Mammary epithelial cell (primary cell): ENCODE measurements at regions not wholly inside any gene's neighbourhood (a gene's known extent, or its start where the extent isn't known, plus 50 kb on each side); places are given as distances from the start of the nearest gene placed in this dataset.

Experiments
- CTCF ChIP-seq, 2 donors: IDR thresholded peaks in 1 of 2; conservative IDR thresholded peaks in 1 of 2; 2 replicates each; pipeline ENCODE4 v1.5.1; 2011 to 2012; ENCODE audit warnings: inconsistent platforms in 2 of 2, low read length in 2 of 2, mild to moderate bottlenecking in 2 of 2, control low read depth in 1 of 2, low read depth in 1 of 2; ENCODE audit not compliant: insufficient read depth in 1 of 2; ENCODE audit errors: extremely low read depth in 1 of 2
- EZH2 ChIP-seq: IDR thresholded peaks from 2 replicates; pipeline ENCODE4 v1.6.1; 2012; ENCODE audit warnings: low read length, inconsistent platforms, borderline replicate concordance

- TF ChIP-seq CTCF (conservative IDR thresholded peaks at IDR 0.05 in 1 of 2, IDR thresholded peaks at IDR 0.05 in 1 of 2; ENCODE audit: extremely low read depth in 1 of 2, insufficient read depth in 1 of 2, low read depth in 1 of 2, low read length in 2 of 2) (no peak), EZH2 (no peak)
These were observed 139.1 kb downstream of the CYP26B1 start for GRCh38 chr2:72008608-72009007.
